CD4-positive, alpha-beta T cell treated with Interleukin-12 subunit alpha and Interleukin-12 subunit beta, for 1 hour (primary cell): ENCODE measurements at regions not wholly inside any gene's neighbourhood (a gene's known extent, or its start where the extent isn't known, plus 50 kb on each side); places are given as distances from the start of the nearest gene placed in this dataset.
"Not testable (repeated sequence)": the region's sequence is repeated elsewhere in the genome, so short reads cannot be mapped to it uniquely, and the experiment has no call there.

ENCODE experiments used
- DNase-seq: peaks from one replicate; pipeline ENCODE4 v3.0.0-alpha.2; 2020

- DNase-seq: no peak
Measured at GRCh38 chr2:22958308-22958707, 426.7 kb upstream of the KLHL29 start.

GRCh38 chr2:22967756-22968155 is 417.2 kb upstream of the KLHL29 start:
- no peak for DNase-seq

- DNase-seq: no peak
Measured at GRCh38 chr2:22970284-22970975, 414.5 kb upstream of the KLHL29 start.

GRCh38 chr2:22970991-22971390 is 414.0 kb upstream of the KLHL29 start:
- DNase-seq: no peak

- no peak for DNase-seq
Measured at GRCh38 chr2:22981785-22982184, 403.2 kb upstream of the KLHL29 start.

GRCh38 chr2:22984152-22984551 is 400.8 kb upstream of the KLHL29 start:
- DNase-seq: not testable (repeated sequence)

GRCh38 chr2:22990246-22990645 is 394.7 kb upstream of the KLHL29 start:
- DNase-seq: no peak

GRCh38 chr2:22991844-22992243 is 393.1 kb upstream of the KLHL29 start:
- DNase-seq: no peak

- DNase-seq: no peak
Measured at GRCh38 chr2:22992441-22992840, 392.5 kb upstream of the KLHL29 start.

- no peak for DNase-seq
Measured at GRCh38 chr2:22993250-22993649, 391.7 kb upstream of the KLHL29 start.

GRCh38 chr2:22995576-22995975 is 389.4 kb upstream of the KLHL29 start:
- no peak for DNase-seq

GRCh38 chr2:22996911-22997310 is 388.1 kb upstream of the KLHL29 start:
- DNase-seq: no peak

GRCh38 chr2:22998359-22998758 is 386.6 kb upstream of the KLHL29 start:
- no peak for DNase-seq

GRCh38 chr2:22999951-23000350 is 385.0 kb upstream of the KLHL29 start:
- DNase-seq: no peak

GRCh38 chr2:23002234-23002633 is 382.7 kb upstream of the KLHL29 start:
- DNase-seq: no peak

- no peak for DNase-seq
Measured at GRCh38 chr2:23005469-23005868, 379.5 kb upstream of the KLHL29 start.

- no peak for DNase-seq
Measured at GRCh38 chr2:23007631-23008235, 377.2 kb upstream of the KLHL29 start.

- DNase-seq: no peak
Measured at GRCh38 chr2:23008440-23008839, 376.5 kb upstream of the KLHL29 start.

GRCh38 chr2:23008951-23009350 is 376.0 kb upstream of the KLHL29 start:
- DNase-seq: no peak

- no peak for DNase-seq
Measured at GRCh38 chr2:23009545-23010149, 375.3 kb upstream of the KLHL29 start.

GRCh38 chr2:23012499-23012898 is 372.5 kb upstream of the KLHL29 start:
- no peak for DNase-seq

- DNase-seq: no peak
Measured at GRCh38 chr2:23015651-23016200, 369.3 kb upstream of the KLHL29 start.

GRCh38 chr2:23019476-23019875 is 365.5 kb upstream of the KLHL29 start:
- DNase-seq: no peak

- no peak for DNase-seq
Measured at GRCh38 chr2:23020659-23021058, 364.3 kb upstream of the KLHL29 start.
